ENCODE measurements at regions not wholly inside any gene's neighbourhood (a gene's known extent, or its start where the extent isn't known, plus 50 kb on each side); places are given as distances from the start of the nearest gene placed in this dataset.

- Histone ChIP-seq H2AK5ac (ENCODE audit: low read length) (no peak overlapping the region), H2BK120ac (ENCODE audit: low read depth, low read length) (no peak overlapping the region), H3K36me3 (ENCODE audit: control insufficient read depth, insufficient read depth, low read length) (no peaks in the 10 kb centered on the region), H3K18ac (ENCODE audit: low read length) (no peak overlapping the region), H2BK5ac (ENCODE audit: low read length) (no peak overlapping the region), H3K4me3 (ENCODE audit: low read length) (no peak overlapping the region), H4K8ac (ENCODE audit: low read depth, low read length) (no peak overlapping the region), H3K27me3 (ENCODE audit: insufficient read depth, low read length, poor library complexity) (no peaks in the 10 kb centered on the region), H4K5ac (ENCODE audit: low read length) (no peak overlapping the region), H3K4me1 (ENCODE audit: control insufficient read depth, low read depth, low read length) (no peaks in the 10 kb centered on the region), H3K9ac (ENCODE audit: low read length) (no peak overlapping the region), H3K4me2 (ENCODE audit: low read length) (no peak overlapping the region), H3K23ac (ENCODE audit: low read length) (no peak overlapping the region), H3K56ac (ENCODE audit: low read length) (no peak overlapping the region), H3K79me2 (ENCODE audit: control insufficient read depth, insufficient read depth, low read length) (no peaks in the 10 kb centered on the region), H3K27ac (ENCODE audit: low read depth, low read length) (no peak overlapping the region), H3K4ac (ENCODE audit: low read depth, low read length) (no peak overlapping the region), H2BK15ac (replicated peaks; ENCODE audit: low read depth) (no peak overlapping the region), H3K79me1 (ENCODE audit: low read length) (no peaks in the 10 kb centered on the region)
- DNase-seq, result no peak
- no CpG with 5 or more reads among the region's 6 CpGs for WGBS (ENCODE audit: extremely low coverage, insufficient coverage, low lambda C conversion rate)
Measured at GRCh38 chr4:38581426-38582106, 82.4 kb upstream of the KLF3 start.

- DNase-seq, result peak; percentile 13
- H3K4me1 ChIP-seq (ENCODE audit: control insufficient read depth, low read depth, low read length), result no peaks in the 10 kb centered on the region
- H3K36me3 ChIP-seq (ENCODE audit: control insufficient read depth, insufficient read depth, low read length), result no peaks in the 10 kb centered on the region
- no peak overlapping the region for H2AK5ac ChIP-seq (ENCODE audit: low read length)
- no peak overlapping the region for H4K5ac ChIP-seq (ENCODE audit: low read length)
- no peak overlapping the region for H3K18ac ChIP-seq (ENCODE audit: low read length)
- no peak overlapping the region for H3K23ac ChIP-seq (ENCODE audit: low read length)
- H3K4me3 ChIP-seq (ENCODE audit: low read length), result no peak overlapping the region
- WGBS (ENCODE audit: extremely low coverage, insufficient coverage, low lambda C conversion rate), result no CpG with 5 or more reads among the region's 1 CpG
- H2BK15ac ChIP-seq (replicated peaks; ENCODE audit: low read depth), result no peak overlapping the region
- H3K79me1 ChIP-seq (ENCODE audit: low read length), result no peaks in the 10 kb centered on the region
- no peak overlapping the region for H2BK120ac ChIP-seq (ENCODE audit: low read depth, low read length)
- H3K9ac ChIP-seq (ENCODE audit: low read length), result no peak overlapping the region
- no peak overlapping the region for H4K8ac ChIP-seq (ENCODE audit: low read depth, low read length)
- no peaks in the 10 kb centered on the region for H3K27me3 ChIP-seq (ENCODE audit: insufficient read depth, low read length, poor library complexity)
- no peak overlapping the region for H3K4ac ChIP-seq (ENCODE audit: low read depth, low read length)
- H3K79me2 ChIP-seq (ENCODE audit: control insufficient read depth, insufficient read depth, low read length), result no peaks in the 10 kb centered on the region
- no peak overlapping the region for H3K4me2 ChIP-seq (ENCODE audit: low read length)
- no peak overlapping the region for H2BK5ac ChIP-seq (ENCODE audit: low read length)
- H3K56ac ChIP-seq (ENCODE audit: low read length), result no peak overlapping the region
- no peak overlapping the region for H3K27ac ChIP-seq (ENCODE audit: low read depth, low read length)
Measured at GRCh38 chr4:38582445-38582844, 81.6 kb upstream of the KLF3 start.

- H3K56ac ChIP-seq (ENCODE audit: low read length), result no peak overlapping the region
- DNase-seq, result no peak
- no peak overlapping the region for H4K8ac ChIP-seq (ENCODE audit: low read depth, low read length)
- no peak overlapping the region for H3K4ac ChIP-seq (ENCODE audit: low read depth, low read length)
- H2AK5ac ChIP-seq (ENCODE audit: low read length), result no peak overlapping the region
- WGBS (ENCODE audit: extremely low coverage, insufficient coverage, low lambda C conversion rate), result no CpG with 5 or more reads among the region's 3 CpGs
- H3K79me2 ChIP-seq (ENCODE audit: control insufficient read depth, insufficient read depth, low read length), result no peaks in the 10 kb centered on the region
- H3K4me1 ChIP-seq (ENCODE audit: control insufficient read depth, low read depth, low read length), result no peaks in the 10 kb centered on the region
- H3K4me2 ChIP-seq (ENCODE audit: low read length), result no peak overlapping the region
- no peak overlapping the region for H2BK5ac ChIP-seq (ENCODE audit: low read length)
- H4K5ac ChIP-seq (ENCODE audit: low read length), result no peak overlapping the region
- H3K23ac ChIP-seq (ENCODE audit: low read length), result no peak overlapping the region
- H3K27ac ChIP-seq (ENCODE audit: low read depth, low read length), result no peak overlapping the region
- no peak overlapping the region for H3K9ac ChIP-seq (ENCODE audit: low read length)
- H2BK15ac ChIP-seq (replicated peaks; ENCODE audit: low read depth), result no peak overlapping the region
- H3K27me3 ChIP-seq (ENCODE audit: insufficient read depth, low read length, poor library complexity), result no peaks in the 10 kb centered on the region
- H3K36me3 ChIP-seq (ENCODE audit: control insufficient read depth, insufficient read depth, low read length), result no peaks in the 10 kb centered on the region
- no peak overlapping the region for H3K18ac ChIP-seq (ENCODE audit: low read length)
- no peak overlapping the region for H2BK120ac ChIP-seq (ENCODE audit: low read depth, low read length)
- H3K4me3 ChIP-seq (ENCODE audit: low read length), result no peak overlapping the region
- H3K79me1 ChIP-seq (ENCODE audit: low read length), result no peaks in the 10 kb centered on the region
Measured at GRCh38 chr4:38582889-38583470, 81.0 kb upstream of the KLF3 start.

GRCh38 chr4:38585871-38586270, 78.1 kb upstream of the KLF3 start:
- Histone ChIP-seq H2BK120ac (ENCODE audit: low read depth, low read length) (no peak overlapping the region), H3K79me1 (ENCODE audit: low read length) (no peaks in the 10 kb centered on the region), H3K36me3 (ENCODE audit: control insufficient read depth, insufficient read depth, low read length) (no peaks in the 10 kb centered on the region), H3K4me2 (ENCODE audit: low read length) (no peak overlapping the region), H2BK15ac (replicated peaks; ENCODE audit: low read depth) (no peak overlapping the region), H3K79me2 (ENCODE audit: control insufficient read depth, insufficient read depth, low read length) (no peaks in the 10 kb centered on the region), H3K4me3 (ENCODE audit: low read length) (no peak overlapping the region), H3K4me1 (ENCODE audit: control insufficient read depth, low read depth, low read length) (no peaks in the 10 kb centered on the region), H3K9ac (ENCODE audit: low read length) (no peak overlapping the region), H4K8ac (ENCODE audit: low read depth, low read length) (no peak overlapping the region), H2BK5ac (ENCODE audit: low read length) (no peak overlapping the region), H3K18ac (ENCODE audit: low read length) (no peak overlapping the region), H4K5ac (ENCODE audit: low read length) (no peak overlapping the region), H3K27ac (ENCODE audit: low read depth, low read length) (no peak overlapping the region), H3K4ac (ENCODE audit: low read depth, low read length) (no peak overlapping the region), H3K23ac (ENCODE audit: low read length) (no peak overlapping the region), H3K56ac (ENCODE audit: low read length) (no peak overlapping the region), H2AK5ac (ENCODE audit: low read length) (no peak overlapping the region), H3K27me3 (ENCODE audit: insufficient read depth, low read length, poor library complexity) (no peaks in the 10 kb centered on the region)
- no CpG with 5 or more reads among the region's 1 CpG for WGBS (ENCODE audit: extremely low coverage, insufficient coverage, low lambda C conversion rate)
- no peak for DNase-seq

GRCh38 chr4:38587106-38587505, 76.9 kb upstream of the KLF3 start:
- DNase-seq, result no peak
- Histone ChIP-seq H4K8ac (ENCODE audit: low read depth, low read length) (no peak overlapping the region), H2BK15ac (replicated peaks; ENCODE audit: low read depth) (no peak overlapping the region), H3K79me1 (ENCODE audit: low read length) (no peaks in the 10 kb centered on the region), H3K4me1 (ENCODE audit: control insufficient read depth, low read depth, low read length) (no peaks in the 10 kb centered on the region), H2AK5ac (ENCODE audit: low read length) (no peak overlapping the region), H3K4ac (ENCODE audit: low read depth, low read length) (no peak overlapping the region), H3K9ac (ENCODE audit: low read length) (no peak overlapping the region), H3K23ac (ENCODE audit: low read length) (no peak overlapping the region), H3K4me3 (ENCODE audit: low read length) (no peak overlapping the region), H3K4me2 (ENCODE audit: low read length) (no peak overlapping the region), H3K27me3 (ENCODE audit: insufficient read depth, low read length, poor library complexity) (no peaks in the 10 kb centered on the region), H4K5ac (ENCODE audit: low read length) (no peak overlapping the region), H2BK5ac (ENCODE audit: low read length) (no peak overlapping the region), H3K18ac (ENCODE audit: low read length) (no peak overlapping the region), H3K79me2 (ENCODE audit: control insufficient read depth, insufficient read depth, low read length) (no peaks in the 10 kb centered on the region), H3K36me3 (ENCODE audit: control insufficient read depth, insufficient read depth, low read length) (no peaks in the 10 kb centered on the region), H2BK120ac (ENCODE audit: low read depth, low read length) (no peak overlapping the region), H3K27ac (ENCODE audit: low read depth, low read length) (no peak overlapping the region), H3K56ac (ENCODE audit: low read length) (no peak overlapping the region)

GRCh38 chr4:38590046-38590445, 74.0 kb upstream of the KLF3 start:
- WGBS (ENCODE audit: extremely low coverage, insufficient coverage, low lambda C conversion rate), result no CpG with 5 or more reads among the region's 4 CpGs
- Histone ChIP-seq H4K5ac (ENCODE audit: low read length) (no peak overlapping the region), H3K56ac (ENCODE audit: low read length) (no peak overlapping the region)

More at GRCh38 chr4:38590046-38590445, 74.0 kb upstream of the KLF3 start:
- Histone ChIP-seq H4K8ac (ENCODE audit: low read depth, low read length) (no peak overlapping the region), H3K9ac (ENCODE audit: low read length) (no peak overlapping the region), H3K36me3 (ENCODE audit: control insufficient read depth, insufficient read depth, low read length) (no peaks in the 10 kb centered on the region), H3K4me3 (ENCODE audit: low read length) (no peak overlapping the region), H3K27me3 (ENCODE audit: insufficient read depth, low read length, poor library complexity) (no peaks in the 10 kb centered on the region), H2BK5ac (ENCODE audit: low read length) (no peak overlapping the region), H3K27ac (ENCODE audit: low read depth, low read length) (no peak overlapping the region), H2AK5ac (ENCODE audit: low read length) (no peak overlapping the region), H2BK15ac (replicated peaks; ENCODE audit: low read depth) (no peak overlapping the region), H3K18ac (ENCODE audit: low read length) (no peak overlapping the region), H3K79me1 (ENCODE audit: low read length) (no peaks in the 10 kb centered on the region), H2BK120ac (ENCODE audit: low read depth, low read length) (no peak overlapping the region), H3K23ac (ENCODE audit: low read length) (no peak overlapping the region), H3K4ac (ENCODE audit: low read depth, low read length) (no peak overlapping the region), H3K79me2 (ENCODE audit: control insufficient read depth, insufficient read depth, low read length) (no peaks in the 10 kb centered on the region), H3K4me1 (ENCODE audit: control insufficient read depth, low read depth, low read length) (no peaks in the 10 kb centered on the region), H3K4me2 (ENCODE audit: low read length) (no peak overlapping the region)
- no peak for DNase-seq
